Fibroblast of lung (primary cell): ENCODE measurements at regions not wholly inside any gene's neighbourhood (a gene's known extent, or its start where the extent isn't known, plus 50 kb on each side); places are given as distances from the start of the nearest gene placed in this dataset.

Experiments
- DNase-seq, 2 donors: peaks; one replicate each; pipeline versions ENCODE4 v3.0.0 to v3.0.0-alpha.2; 2010; ENCODE audit warnings: low read depth in 2 of 2
- H2AFZ ChIP-seq: 2 replicates; pipeline ENCODE4 v1.5.1; 2012; ENCODE audit warnings: low read length, control low read depth, inconsistent platforms
- H3K27ac ChIP-seq: 2 replicates; pipeline ENCODE4 v1.5.1; 2011; ENCODE audit warnings: low read length, control low read depth; ENCODE audit not compliant: insufficient read depth
- H3K27me3 ChIP-seq: 2 replicates; pipeline ENCODE4 v1.5.1; 2011; ENCODE audit warnings: mild to moderate bottlenecking, low read length; ENCODE audit not compliant: control insufficient read depth, insufficient read depth
- H3K36me3 ChIP-seq: 2 replicates; pipeline ENCODE4 v1.5.1; 2011; ENCODE audit warnings: low read length; ENCODE audit not compliant: control insufficient read depth, insufficient read depth
- H3K4me1 ChIP-seq: 2 replicates; pipeline ENCODE4 v1.5.1; 2011; ENCODE audit warnings: low read length; ENCODE audit not compliant: control insufficient read depth, insufficient read depth; ENCODE audit errors: extremely low read depth
- H3K4me2 ChIP-seq: 2 replicates; pipeline ENCODE4 v1.5.1; 2011; ENCODE audit warnings: low read length, control low read depth; ENCODE audit not compliant: insufficient read depth; ENCODE audit errors: extremely low read depth
- H3K4me3 ChIP-seq, 4 experiments: fragments of 200-600 bp in 1 of 4; sonication (generic) in 1 of 4; replicated peaks in 1 of 4; 2 replicates each; pipeline ENCODE4 v1.5.1; 2011 to 2016; ENCODE audit warnings: low read length in 4 of 4, low read depth in 3 of 4, mild to moderate bottlenecking in 3 of 4, control low read depth in 2 of 4, inconsistent platforms in 1 of 4, mixed read lengths in 1 of 4; ENCODE audit not compliant: insufficient read depth in 1 of 4; ENCODE audit errors: control extremely low read depth in 1 of 4
- H3K79me2 ChIP-seq: 2 replicates; pipeline ENCODE4 v1.5.1; 2012; ENCODE audit warnings: mild to moderate bottlenecking, low read length, inconsistent platforms; ENCODE audit not compliant: control insufficient read depth, insufficient read depth
- H3K9ac ChIP-seq: 2 replicates; pipeline ENCODE4 v1.5.1; 2011; ENCODE audit warnings: mild to moderate bottlenecking, low read length, control low read depth; ENCODE audit not compliant: insufficient read depth
- H3K9me3 ChIP-seq: 2 replicates; pipeline ENCODE4 v1.5.1; 2012; ENCODE audit warnings: low read depth, low read length; ENCODE audit not compliant: control insufficient read depth, insufficient read depth
- H4K20me1 ChIP-seq: 2 replicates; pipeline ENCODE4 v1.5.1; 2011; ENCODE audit warnings: low read length; ENCODE audit not compliant: control insufficient read depth, insufficient read depth; ENCODE audit errors: extremely low read depth
- EZH2 ChIP-seq: IDR thresholded peaks from 2 replicates; pipeline ENCODE4 v1.5.1; 2012; ENCODE audit warnings: low read length, control low read depth, mild to moderate bottlenecking; ENCODE audit errors: missing control alignments
- TF ChIP-seq, protein P1 (sequence below), 2 donors: IDR thresholded peaks in 1 of 2; conservative IDR thresholded peaks in 1 of 2; 1 replicate in 1 of 2; 2 replicates in 1 of 2; pipeline ENCODE4 v1.5.1; 2011 to 2012; ENCODE audit warnings: low read length in 2 of 2, control low read depth in 1 of 2, inconsistent platforms in 1 of 2, low read depth in 1 of 2, mild to moderate bottlenecking in 1 of 2

DNA sequence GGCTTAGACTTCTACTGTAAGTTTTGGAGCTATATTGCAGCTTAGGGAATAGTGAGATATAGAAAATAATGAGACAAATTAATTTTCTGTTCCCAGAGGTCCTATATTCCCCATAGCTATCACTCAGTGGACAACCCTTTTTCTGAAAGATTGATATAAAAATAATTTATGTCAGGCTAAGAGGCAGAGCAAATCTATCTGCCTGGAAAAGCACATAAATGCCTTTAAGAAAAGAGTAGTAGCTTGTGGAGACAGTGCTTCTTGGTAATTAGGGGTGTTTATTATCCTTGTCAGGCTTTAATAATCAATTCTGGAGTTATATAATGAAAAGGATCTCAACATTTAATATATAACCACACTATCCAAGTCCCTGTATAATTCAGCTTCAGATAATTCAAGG lies 1162.8 kb upstream of the PCDH20 start:
- Histone ChIP-seq H3K4me2 (no peak overlapping the region), H4K20me1 (no peaks in the 10 kb centered on the region), H3K4me1 (no peaks in the 10 kb centered on the region), H3K9ac (no peak overlapping the region), H3K4me3 (no peak overlapping the region), H3K27ac (no peak overlapping the region), H3K79me2 (no peaks in the 10 kb centered on the region), H3K9me3 (no peaks in the 10 kb centered on the region), H3K27me3 (no peaks in the 10 kb centered on the region), H3K36me3 (no peaks in the 10 kb centered on the region), H2AFZ (no peak overlapping the region)
- DNase-seq, result no peak
- TF ChIP-seq, protein P1, sequence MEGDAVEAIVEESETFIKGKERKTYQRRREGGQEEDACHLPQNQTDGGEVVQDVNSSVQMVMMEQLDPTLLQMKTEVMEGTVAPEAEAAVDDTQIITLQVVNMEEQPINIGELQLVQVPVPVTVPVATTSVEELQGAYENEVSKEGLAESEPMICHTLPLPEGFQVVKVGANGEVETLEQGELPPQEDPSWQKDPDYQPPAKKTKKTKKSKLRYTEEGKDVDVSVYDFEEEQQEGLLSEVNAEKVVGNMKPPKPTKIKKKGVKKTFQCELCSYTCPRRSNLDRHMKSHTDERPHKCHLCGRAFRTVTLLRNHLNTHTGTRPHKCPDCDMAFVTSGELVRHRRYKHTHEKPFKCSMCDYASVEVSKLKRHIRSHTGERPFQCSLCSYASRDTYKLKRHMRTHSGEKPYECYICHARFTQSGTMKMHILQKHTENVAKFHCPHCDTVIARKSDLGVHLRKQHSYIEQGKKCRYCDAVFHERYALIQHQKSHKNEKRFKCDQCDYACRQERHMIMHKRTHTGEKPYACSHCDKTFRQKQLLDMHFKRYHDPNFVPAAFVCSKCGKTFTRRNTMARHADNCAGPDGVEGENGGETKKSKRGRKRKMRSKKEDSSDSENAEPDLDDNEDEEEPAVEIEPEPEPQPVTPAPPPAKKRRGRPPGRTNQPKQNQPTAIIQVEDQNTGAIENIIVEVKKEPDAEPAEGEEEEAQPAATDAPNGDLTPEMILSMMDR (conservative IDR thresholded peaks at IDR 0.05 in 1 of 2, IDR thresholded peaks at IDR 0.05 in 1 of 2; ENCODE audit: low read depth in 1 of 2, low read length in 2 of 2), result no peak
- TF ChIP-seq EZH2, result no peak

DNA sequence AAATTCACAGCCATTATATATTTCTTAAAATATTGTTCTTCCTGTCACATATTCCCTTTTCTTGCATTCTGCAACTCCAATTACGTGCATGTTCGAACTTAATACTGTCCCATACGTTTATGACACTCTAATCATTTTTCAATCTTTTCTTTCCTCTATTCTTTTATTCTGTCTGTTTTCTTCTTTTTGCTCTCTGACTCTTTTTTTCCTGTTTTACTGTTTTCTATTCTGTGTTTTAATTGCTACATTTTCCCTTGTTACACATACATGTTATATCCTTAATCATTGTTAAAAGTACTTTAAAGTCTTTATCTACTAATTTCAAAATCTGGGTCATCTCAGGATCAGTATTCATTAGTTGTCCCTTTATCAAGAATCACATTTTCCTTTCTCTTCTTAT lies 1149.1 kb upstream of the PCDH20 start:
- Histone ChIP-seq H3K79me2 (no peaks in the 10 kb centered on the region), H3K4me3 (no peak overlapping the region), H3K9ac (no peak overlapping the region), H4K20me1 (no peaks in the 10 kb centered on the region), H3K4me2 (no peak overlapping the region), H3K9me3 (no peaks in the 10 kb centered on the region), H2AFZ (no peak overlapping the region), H3K36me3 (no peaks in the 10 kb centered on the region), H3K4me1 (no peaks in the 10 kb centered on the region), H3K27me3 (no peaks in the 10 kb centered on the region), H3K27ac (no peak overlapping the region)
- DNase-seq, result no peak
- TF ChIP-seq, protein P1 (conservative IDR thresholded peaks at IDR 0.05 in 1 of 2, IDR thresholded peaks at IDR 0.05 in 1 of 2; ENCODE audit: low read depth in 1 of 2, low read length in 2 of 2), result no peak

DNA sequence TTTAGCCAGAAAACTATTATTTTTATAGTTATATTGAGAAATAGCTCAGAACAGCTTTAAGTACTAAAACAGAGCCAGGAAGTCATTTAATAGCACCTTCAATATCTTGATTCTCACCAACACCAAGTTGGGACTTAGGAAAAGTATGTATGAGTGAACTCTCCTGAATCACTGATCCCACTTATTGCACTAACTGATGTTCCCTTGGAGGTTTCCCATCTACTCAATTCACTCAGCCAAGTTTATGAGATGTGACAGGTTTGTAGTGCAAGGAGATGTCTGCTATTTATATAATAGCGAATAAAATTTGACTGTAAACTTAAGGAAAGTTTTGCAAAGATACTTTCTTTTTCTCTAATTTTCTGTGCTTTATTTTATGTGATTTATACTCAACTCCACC lies 1147.6 kb upstream of the PCDH20 start:
- H3K79me2 ChIP-seq, result no peaks in the 10 kb centered on the region
- no peaks in the 10 kb centered on the region for H3K4me1 ChIP-seq
- H3K4me2 ChIP-seq, result no peak overlapping the region
- no peaks in the 10 kb centered on the region for H3K9me3 ChIP-seq
- no peak overlapping the region for H3K9ac ChIP-seq
- no peak overlapping the region for H3K4me3 ChIP-seq
- H2AFZ ChIP-seq, result no peak overlapping the region
- peak in 1 of 2 donors; percentile 1 for DNase-seq
- H3K27ac ChIP-seq, result no peak overlapping the region
- H3K27me3 ChIP-seq, result no peaks in the 10 kb centered on the region
- H4K20me1 ChIP-seq, result no peaks in the 10 kb centered on the region
- no peak for TF ChIP-seq EZH2
- TF ChIP-seq, protein P1 (conservative IDR thresholded peaks at IDR 0.05 in 1 of 2, IDR thresholded peaks at IDR 0.05 in 1 of 2; ENCODE audit: low read depth in 1 of 2, low read length in 2 of 2), result no peak
- H3K36me3 ChIP-seq, result no peaks in the 10 kb centered on the region
